Prostate gland (tissue), 2 donors: ENCODE measurements at regions not wholly inside any gene's neighbourhood (a gene's known extent, or its start where the extent isn't known, plus 50 kb on each side); places are given as distances from the start of the nearest gene placed in this dataset.

Experiments
- DNase-seq: peaks from one replicate; pipeline ENCODE4 v3.0.0-alpha.2; 2019; ENCODE audit warnings: low spot score
- H3K27ac ChIP-seq, 2 donors: fragments of 200-600 bp; sonication (generic); 2 replicates each; pipeline ENCODE4 v1.5.1; 2017 to 2019
- H3K27me3 ChIP-seq: fragments of 200-600 bp; sonication (generic); replicated peaks from 2 replicates; pipeline ENCODE4 v1.5.1; 2019; ENCODE audit not compliant: insufficient read depth
- H3K36me3 ChIP-seq, 2 donors: fragments of 200-600 bp; sonication (generic); 1 replicate in 1 of 2; 2 replicates in 1 of 2; pipeline versions ENCODE4 v1.5.1 to v1.8.1; 2017 to 2019
- H3K4me1 ChIP-seq: fragments of 200-600 bp; sonication (generic); replicated peaks from 2 replicates; pipeline ENCODE4 v1.5.1; 2019
- H3K4me3 ChIP-seq, 2 donors: fragments of 200-600 bp; sonication (generic); 2 replicates each; pipeline ENCODE4 v1.5.1; 2017 to 2019
- H3K9me3 ChIP-seq: fragments of 200-600 bp; sonication (generic); 2 replicates; pipeline ENCODE4 v1.5.1; 2017
- POLR2A ChIP-seq: fragments of 450-650 bp; IDR thresholded peaks from one replicate; pipeline ENCODE4 v1.6.1; 2016; ENCODE audit warnings: antibody characterized with exemption, mild to moderate bottlenecking
- POLR2AphosphoS5 ChIP-seq: sonication (generic); formaldehyde crosslinking; IDR thresholded peaks from one replicate; pipeline ENCODE4 v1.6.1; 2017; ENCODE audit warnings: antibody characterized with exemption
- WGBS: methylation state at CpG from one replicate; pipeline ENCODE4 v1.1.5; 2018; 5-methylcytosine and 5-hydroxymethylcytosine counted together
- intact Hi-C: fragments of 100-400 bp; cut with DNase I; formaldehyde crosslinking; loops from one replicate; pipeline ENCODE4 v1.14.2; 2022
- TF ChIP-seq, protein P1 (sequence below), 4 experiments: fragments of 200-600 bp in 2 of 4; fragments of 450-650 bp in 2 of 4; sonication (generic) in 2 of 4; IDR thresholded peaks; 1 replicate in 3 of 4; 2 replicates in 1 of 4; pipeline ENCODE4 v1.5.1; 2016 to 2019; ENCODE audit warnings: antibody characterized with exemption in 4 of 4, mild to moderate bottlenecking in 2 of 4, moderate library complexity in 2 of 4

DNA sequence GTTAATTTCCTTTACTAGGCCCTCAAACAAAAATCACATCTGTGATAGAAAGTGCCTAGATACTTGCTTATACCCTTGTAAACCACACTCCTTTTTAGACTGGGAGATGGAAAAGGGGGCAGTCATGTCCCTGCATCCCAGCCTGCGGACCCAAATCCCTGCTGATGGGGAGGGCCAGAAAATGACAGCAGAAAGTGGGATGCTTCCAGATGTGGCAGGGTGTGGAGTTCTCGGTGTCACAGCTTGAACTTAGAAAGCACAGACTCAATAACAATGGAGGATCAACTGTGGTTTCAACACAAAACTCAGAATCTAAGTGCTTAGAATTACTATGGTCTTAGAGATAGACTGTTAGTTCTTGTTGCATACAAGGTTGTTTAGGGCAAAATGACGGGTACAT, 95.6 kb upstream of the F3 start:
- intact Hi-C loops = no loop called here
- TF ChIP-seq POLR2A = no peak
- TF ChIP-seq, protein P1, sequence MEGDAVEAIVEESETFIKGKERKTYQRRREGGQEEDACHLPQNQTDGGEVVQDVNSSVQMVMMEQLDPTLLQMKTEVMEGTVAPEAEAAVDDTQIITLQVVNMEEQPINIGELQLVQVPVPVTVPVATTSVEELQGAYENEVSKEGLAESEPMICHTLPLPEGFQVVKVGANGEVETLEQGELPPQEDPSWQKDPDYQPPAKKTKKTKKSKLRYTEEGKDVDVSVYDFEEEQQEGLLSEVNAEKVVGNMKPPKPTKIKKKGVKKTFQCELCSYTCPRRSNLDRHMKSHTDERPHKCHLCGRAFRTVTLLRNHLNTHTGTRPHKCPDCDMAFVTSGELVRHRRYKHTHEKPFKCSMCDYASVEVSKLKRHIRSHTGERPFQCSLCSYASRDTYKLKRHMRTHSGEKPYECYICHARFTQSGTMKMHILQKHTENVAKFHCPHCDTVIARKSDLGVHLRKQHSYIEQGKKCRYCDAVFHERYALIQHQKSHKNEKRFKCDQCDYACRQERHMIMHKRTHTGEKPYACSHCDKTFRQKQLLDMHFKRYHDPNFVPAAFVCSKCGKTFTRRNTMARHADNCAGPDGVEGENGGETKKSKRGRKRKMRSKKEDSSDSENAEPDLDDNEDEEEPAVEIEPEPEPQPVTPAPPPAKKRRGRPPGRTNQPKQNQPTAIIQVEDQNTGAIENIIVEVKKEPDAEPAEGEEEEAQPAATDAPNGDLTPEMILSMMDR (IDR thresholded peaks at IDR 0.05) = no peak
- TF ChIP-seq POLR2AphosphoS5 = no peak
- Histone ChIP-seq H3K4me1 (no peaks in the 10 kb centered on the region), H3K36me3 (no peaks in the 10 kb centered on the region), H3K9me3 (no peaks in the 10 kb centered on the region), H3K4me3 (no peak overlapping the region), H3K27ac (no peak overlapping the region), H3K27me3 (no peaks in the 10 kb centered on the region)
- 93% methylated on average over 3 of the region's 3 CpGs for WGBS
- DNase-seq = no peak

GRCh38 chr1:94636624-94637023, 95.1 kb upstream of the F3 start:
- DNase-seq = no peak
- H3K36me3 ChIP-seq = no peaks in the 10 kb centered on the region
- TF ChIP-seq, protein P1 (IDR thresholded peaks at IDR 0.05) = no peak
- TF ChIP-seq POLR2A (no peak), POLR2AphosphoS5 (no peak)
- H3K9me3 ChIP-seq = no peaks in the 10 kb centered on the region
- H3K4me1 ChIP-seq = no peaks in the 10 kb centered on the region
- 86% methylated on average over 3 of the region's 3 CpGs for WGBS
- H3K4me3 ChIP-seq = no peak overlapping the region
- intact Hi-C loops = no loop called here
- H3K27ac ChIP-seq = no peak overlapping the region
- no peaks in the 10 kb centered on the region for H3K27me3 ChIP-seq

DNA sequence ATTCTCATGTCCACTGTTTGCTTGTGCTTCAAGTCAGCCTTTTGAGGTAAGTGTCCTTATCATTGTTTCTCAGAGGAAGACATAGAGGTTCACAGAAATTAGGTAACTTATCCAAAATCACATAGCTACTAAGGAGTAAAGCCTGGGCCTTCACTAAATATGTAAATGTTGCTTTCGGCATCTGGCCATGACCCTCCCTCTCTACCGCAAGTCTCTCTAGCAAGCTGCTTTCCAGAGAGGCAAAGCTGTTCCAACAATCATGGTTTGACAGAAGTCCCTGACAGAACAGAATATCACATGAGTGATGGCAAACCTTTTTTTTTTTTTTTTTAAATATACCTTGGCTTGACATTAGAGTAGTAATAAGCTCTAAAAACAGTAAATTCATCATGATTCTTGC, 94.5 kb upstream of the F3 start:
- no peaks in the 10 kb centered on the region for H3K9me3 ChIP-seq
- H3K4me1 ChIP-seq = no peaks in the 10 kb centered on the region
- DNase-seq = no peak
- 98% methylated on average over 2 of the region's 2 CpGs for WGBS
- no peaks in the 10 kb centered on the region for H3K27me3 ChIP-seq
- no peak overlapping the region for H3K27ac ChIP-seq
- intact Hi-C loops = no loop called here
- no peaks in the 10 kb centered on the region for H3K36me3 ChIP-seq
- TF ChIP-seq POLR2A (no peak), POLR2AphosphoS5 (no peak)
- TF ChIP-seq, protein P1 (IDR thresholded peaks at IDR 0.05) = no peak
- no peak overlapping the region for H3K4me3 ChIP-seq

- no peak overlapping the region for H3K27ac ChIP-seq
- intact Hi-C loops = no loop called here
- no peaks in the 10 kb centered on the region for H3K36me3 ChIP-seq
- no peak for DNase-seq
- no peaks in the 10 kb centered on the region for H3K27me3 ChIP-seq
- H3K4me1 ChIP-seq = no peaks in the 10 kb centered on the region
- no peak overlapping the region for H3K4me3 ChIP-seq
- no peak for TF ChIP-seq POLR2A
- TF ChIP-seq, protein P1 (IDR thresholded peaks at IDR 0.05) = peak in 2 of 4 experiments; percentile 16 to 23
- WGBS = 80% methylated on average over 2 of the region's 2 CpGs
- no peaks in the 10 kb centered on the region for H3K9me3 ChIP-seq
Measured at GRCh38 chr1:94634977-94635416, 93.4 kb upstream of the F3 start.

DNA sequence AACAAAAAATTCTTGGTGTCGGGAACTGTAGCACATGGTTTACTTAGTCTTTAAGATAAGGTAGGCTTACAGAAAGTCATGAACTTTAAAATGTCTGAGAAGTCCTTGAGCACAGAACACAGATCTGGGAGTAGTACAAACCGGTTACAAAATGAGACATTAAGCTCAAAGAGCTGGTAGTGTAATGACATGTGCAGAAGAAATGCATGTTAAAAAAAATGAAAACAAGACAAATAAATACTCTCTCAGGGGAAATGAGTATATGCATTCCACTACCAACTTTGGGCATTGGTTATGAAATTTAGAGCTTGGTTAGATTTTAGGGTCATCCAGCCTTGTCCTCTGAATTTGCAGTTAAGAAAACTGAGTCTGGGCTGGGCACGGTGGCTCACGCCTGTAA, 91.5 kb upstream of the F3 start:
- no peaks in the 10 kb centered on the region for H3K36me3 ChIP-seq
- intact Hi-C loops = no loop called here
- WGBS = 93% methylated on average over 4 of the region's 4 CpGs
- no peak overlapping the region for H3K27ac ChIP-seq
- H3K27me3 ChIP-seq = no peaks in the 10 kb centered on the region
- TF ChIP-seq, protein P1 (IDR thresholded peaks at IDR 0.05) = no peak
- TF ChIP-seq POLR2A (no peak), POLR2AphosphoS5 (no peak)
- H3K4me3 ChIP-seq = no peak overlapping the region
- H3K4me1 ChIP-seq = no peaks in the 10 kb centered on the region
- H3K9me3 ChIP-seq = no peaks in the 10 kb centered on the region
- DNase-seq = no peak
